Stimulated activated CD8-positive, alpha-beta memory T cell treated with anti-CD3 and anti-CD28 coated beads, Interleukin-12 subunit alpha, Interleukin-12 subunit beta, amount 100 ng/mL, for 24 hours (primary cell): ENCODE measurements at regions not wholly inside any gene's neighbourhood (a gene's known extent, or its start where the extent isn't known, plus 50 kb on each side); places are given as distances from the start of the nearest gene placed in this dataset.
"Not testable (repeated sequence)": the region's sequence is repeated elsewhere in the genome, so short reads cannot be mapped to it uniquely, and the experiment has no call there.

Source experiments
- DNase-seq: peaks from one replicate; pipeline ENCODE4 v3.0.0-alpha.2; 2020; ENCODE audit errors: extremely low read depth

DNA sequence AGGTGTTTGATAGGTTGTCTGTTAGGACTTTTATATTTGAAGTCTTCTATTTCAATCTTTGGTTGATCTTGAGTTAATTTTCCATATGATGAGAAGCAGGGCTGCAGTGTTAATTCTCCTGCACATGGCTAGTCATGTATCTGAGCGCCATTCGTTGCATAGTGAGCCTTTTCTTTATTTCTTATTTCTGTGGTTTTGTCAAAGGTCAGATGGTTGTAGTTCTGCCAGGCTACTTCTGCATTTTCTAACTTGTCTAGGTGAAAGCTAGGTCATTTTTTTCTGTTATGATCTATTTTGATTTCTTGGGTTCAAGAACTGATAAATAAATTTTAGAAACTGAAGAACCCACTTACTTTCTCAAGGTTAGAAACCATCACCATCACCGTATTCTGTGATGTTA, 56.7 kb downstream of the CCDC74A start:
- DNase-seq: no peak

DNA sequence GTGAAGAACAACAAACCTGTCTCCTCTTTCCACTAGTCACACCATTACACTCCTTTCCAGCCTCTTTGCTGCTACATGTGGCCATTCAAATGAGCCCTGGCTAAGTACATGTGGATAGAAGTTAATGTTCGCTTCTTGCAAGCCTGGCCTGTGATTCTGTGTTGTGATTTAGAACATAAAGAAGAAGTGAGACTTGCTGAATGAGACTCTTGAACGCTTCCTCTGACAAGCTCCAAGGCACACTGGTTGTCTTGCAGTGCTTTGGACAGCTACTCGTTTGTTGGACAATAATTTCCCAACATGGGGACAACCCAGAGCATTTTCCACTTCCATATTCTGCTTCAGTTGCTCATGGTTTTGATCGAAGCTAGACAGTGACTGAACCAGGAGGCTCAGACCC, 57.3 kb downstream of the CCDC74A start:
- no peak for DNase-seq

DNA sequence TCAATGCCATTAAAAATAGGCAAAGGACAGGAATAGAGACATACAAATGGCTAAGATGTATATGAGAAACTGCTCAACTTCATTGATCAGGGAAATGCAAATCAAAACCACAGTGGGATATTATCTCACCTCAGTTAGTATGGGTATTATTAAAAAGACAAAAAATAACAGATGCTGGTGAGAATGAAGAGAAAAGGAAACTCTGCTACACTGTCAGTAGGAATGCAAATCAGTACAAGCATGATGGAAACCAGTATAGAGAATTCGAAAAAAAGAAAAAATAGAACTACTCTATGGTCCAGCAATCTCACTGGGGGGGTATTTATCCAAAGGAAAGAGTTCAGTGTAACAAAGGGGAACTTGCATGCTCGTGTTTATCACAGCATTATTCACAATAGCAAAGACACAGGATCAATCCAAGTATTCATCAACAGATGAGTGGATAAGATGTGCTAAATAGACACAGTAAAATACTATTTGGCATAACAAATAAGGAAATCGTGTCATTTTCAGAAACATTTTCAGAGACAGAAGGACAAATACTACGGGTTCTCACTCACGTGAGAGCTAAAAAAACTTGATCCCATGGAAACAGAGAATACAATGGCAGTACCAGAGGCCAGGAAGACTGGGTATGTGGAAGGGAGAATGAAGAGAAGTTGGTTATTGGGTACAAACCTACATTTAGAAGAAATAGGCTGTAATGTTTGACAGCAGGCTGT, 60.6 kb downstream of the CCDC74A start:
- DNase-seq: no peak

DNA sequence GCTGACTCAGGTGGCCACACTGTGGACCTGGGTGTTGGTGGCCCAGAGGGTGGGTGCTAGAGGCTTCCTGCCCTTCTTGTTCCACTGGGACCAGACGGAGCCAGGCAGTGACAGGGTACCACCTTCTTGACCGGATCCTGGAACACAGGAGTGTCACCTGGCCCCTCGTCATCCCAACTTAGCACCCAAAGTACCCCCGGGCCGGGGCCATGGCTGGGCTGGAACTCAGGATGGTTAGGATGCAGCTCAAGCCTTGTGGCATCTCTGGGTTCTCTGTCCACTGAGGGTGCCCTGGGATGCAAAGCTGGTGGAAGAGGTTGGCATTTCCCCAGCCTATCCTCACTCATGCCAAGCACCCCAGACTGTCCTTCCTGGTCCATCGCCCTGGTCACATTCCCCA, 61.4 kb downstream of the CCDC74A start:
- not testable (repeated sequence) for DNase-seq

DNA sequence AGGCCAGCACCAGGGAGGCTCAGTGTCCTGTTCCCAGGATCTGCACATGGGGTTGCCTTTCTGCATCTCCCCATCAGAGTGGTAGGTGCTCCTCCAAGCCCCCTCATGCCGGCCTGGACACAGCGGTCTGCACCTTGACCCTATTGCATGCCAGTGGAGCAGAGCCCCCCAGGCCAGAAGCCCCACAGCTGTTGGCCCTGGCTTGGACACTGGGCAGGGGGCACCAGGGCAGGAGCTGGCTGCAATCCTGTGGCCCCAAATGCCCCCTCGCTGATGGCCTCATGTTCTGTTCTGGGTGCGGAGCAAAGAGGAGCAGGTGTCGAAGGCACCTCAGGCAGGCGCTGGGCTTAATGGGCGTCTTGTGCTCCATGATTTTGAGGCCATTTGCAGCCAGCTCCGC, 62.7 kb downstream of the CCDC74A start:
- no peak for DNase-seq

- no peak for DNase-seq
Measured at GRCh38 chr2:131590896-131591295, 63.2 kb downstream of the CCDC74A start.

DNA sequence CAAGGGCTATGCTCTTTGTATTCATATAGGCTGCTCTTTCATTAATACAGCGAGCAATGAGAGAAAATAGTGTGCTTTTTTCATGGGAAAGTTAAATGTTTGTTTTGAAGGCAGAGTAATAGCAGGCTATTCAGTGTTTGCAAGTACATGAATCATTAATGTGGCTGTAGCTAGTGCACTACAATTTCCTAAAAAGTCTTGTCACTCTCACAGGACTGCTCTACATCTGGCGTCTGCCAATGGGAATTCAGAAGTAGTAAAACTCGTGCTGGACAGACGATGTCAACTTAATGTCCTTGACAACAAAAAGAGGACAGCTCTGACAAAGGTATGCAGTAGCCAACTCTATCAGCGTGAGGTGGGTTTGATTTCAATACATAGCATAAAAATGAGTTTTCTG, 68.9 kb downstream of the CCDC74A start:
- not testable (repeated sequence) for DNase-seq

DNA sequence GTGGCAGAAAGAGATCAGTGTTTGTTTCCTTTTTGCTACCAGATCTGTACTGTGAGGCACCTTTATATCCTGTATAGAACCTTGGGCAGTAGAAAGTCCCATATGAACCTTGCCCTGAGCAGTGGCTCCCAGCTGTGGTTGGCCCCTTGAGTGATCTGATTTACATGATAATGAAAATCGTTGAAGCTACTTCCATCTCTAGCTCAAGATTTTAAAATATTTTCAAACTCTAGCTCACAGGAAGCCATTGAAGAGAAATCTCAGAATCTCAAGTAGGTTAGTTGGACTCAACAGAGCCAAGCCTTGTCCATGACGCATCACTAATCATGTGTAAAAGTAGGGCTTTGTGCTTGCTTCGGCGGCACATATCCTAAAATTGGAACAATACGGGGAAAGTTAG, 74.8 kb downstream of the CCDC74A start:
- DNase-seq: not testable (repeated sequence)

GRCh38 chr2:131604652-131605051, 77.0 kb downstream of the CCDC74A start:
- not testable (repeated sequence) for DNase-seq

- not testable (repeated sequence) for DNase-seq
Measured at GRCh38 chr2:131606366-131606765, 78.7 kb downstream of the CCDC74A start.

GRCh38 chr2:131607056-131607455, 79.4 kb downstream of the CCDC74A start:
- not testable (repeated sequence) for DNase-seq

- not testable (repeated sequence) for DNase-seq
Measured at GRCh38 chr2:131614539-131614938, 86.9 kb downstream of the CCDC74A start.

DNA sequence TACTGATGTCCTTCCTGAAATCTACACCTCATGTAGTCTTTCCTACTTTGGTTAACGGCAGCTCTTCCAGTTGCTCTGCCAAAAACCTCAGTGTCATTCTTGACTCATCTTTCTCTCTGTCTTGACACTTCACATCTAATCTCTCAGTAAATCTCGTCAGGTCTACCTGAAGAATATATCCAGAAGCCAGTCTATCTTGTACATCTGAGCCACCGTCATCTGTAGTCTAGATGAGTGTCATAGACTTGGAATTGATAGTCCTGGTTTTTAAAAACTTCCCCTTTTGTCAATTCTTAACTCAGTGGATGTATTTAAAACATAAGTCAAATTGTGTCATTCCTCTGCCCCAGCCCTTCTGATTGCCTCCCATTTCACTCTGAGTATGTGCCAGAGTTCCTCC, 90.6 kb downstream of the CCDC74A start:
- not testable (repeated sequence) for DNase-seq

DNA sequence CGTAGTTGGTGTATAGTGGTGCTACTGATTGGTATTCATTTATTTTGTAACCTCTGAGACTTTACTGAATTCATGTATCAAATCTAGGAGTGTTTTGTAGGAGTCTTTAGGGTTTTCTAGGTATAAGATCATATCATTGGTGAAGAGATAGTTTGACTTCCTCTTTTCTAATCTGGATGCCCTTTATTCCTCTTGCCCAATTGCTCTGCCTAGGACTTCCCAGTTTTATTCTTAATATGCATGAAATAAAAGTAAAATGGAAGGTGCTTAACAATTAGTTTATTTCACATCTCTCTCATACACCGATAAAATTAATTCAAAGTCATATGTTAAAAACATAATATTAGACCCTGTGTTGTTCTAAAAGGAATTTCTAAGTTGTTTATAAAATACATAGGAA, 95.2 kb downstream of the CCDC74A start:
- DNase-seq: not testable (repeated sequence)

- DNase-seq: not testable (repeated sequence)
Measured at GRCh38 chr2:131626011-131626410, 98.3 kb downstream of the CCDC74A start.

DNA sequence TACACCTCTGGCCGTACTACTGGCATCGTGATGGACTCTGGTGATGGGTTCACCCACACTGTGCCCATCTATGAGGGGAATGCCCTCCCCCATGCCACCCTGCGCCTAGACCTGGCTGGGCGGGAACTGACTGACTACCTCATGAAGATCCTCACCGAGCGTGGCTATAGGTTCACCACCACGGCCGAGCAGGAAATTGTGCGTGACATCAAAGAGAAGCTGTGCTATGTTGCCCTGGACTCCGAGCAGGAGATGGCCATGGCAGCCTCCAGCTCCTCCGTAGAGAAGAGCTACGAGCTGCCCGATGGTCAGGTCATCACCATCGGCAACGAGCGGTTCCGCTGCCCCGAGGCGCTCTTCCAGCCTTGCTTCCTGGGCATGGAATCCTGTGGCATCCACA, 98.9 kb downstream of the CCDC74A start:
- not testable (repeated sequence) for DNase-seq

- DNase-seq: not testable (repeated sequence)
Measured at GRCh38 chr2:131627777-131628176, 100.1 kb downstream of the CCDC74A start.

GRCh38 chr2:131631648-131632047, 104.0 kb downstream of the CCDC74A start:
- not testable (repeated sequence) for DNase-seq

DNA sequence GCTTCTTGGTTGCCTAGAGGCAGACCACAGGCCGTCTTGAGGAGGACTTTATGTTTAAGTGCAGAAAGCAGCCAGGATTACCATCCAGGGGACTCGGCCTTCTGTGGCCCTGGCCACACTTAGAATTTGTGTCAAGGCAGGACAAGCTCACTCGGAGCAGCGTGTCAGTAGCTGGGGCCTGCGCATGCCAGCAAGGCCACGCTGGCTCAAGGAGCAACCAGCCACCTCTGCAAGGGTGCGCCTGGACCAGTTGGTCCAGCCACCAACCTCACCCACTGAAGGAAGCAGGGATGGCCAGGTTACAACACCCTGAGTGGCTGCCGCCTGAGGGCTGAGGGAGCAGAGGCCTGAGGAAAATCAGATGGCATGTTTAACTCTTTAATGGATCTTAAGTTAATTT, 105.7 kb downstream of the CCDC74A start:
- DNase-seq: not testable (repeated sequence)

DNA sequence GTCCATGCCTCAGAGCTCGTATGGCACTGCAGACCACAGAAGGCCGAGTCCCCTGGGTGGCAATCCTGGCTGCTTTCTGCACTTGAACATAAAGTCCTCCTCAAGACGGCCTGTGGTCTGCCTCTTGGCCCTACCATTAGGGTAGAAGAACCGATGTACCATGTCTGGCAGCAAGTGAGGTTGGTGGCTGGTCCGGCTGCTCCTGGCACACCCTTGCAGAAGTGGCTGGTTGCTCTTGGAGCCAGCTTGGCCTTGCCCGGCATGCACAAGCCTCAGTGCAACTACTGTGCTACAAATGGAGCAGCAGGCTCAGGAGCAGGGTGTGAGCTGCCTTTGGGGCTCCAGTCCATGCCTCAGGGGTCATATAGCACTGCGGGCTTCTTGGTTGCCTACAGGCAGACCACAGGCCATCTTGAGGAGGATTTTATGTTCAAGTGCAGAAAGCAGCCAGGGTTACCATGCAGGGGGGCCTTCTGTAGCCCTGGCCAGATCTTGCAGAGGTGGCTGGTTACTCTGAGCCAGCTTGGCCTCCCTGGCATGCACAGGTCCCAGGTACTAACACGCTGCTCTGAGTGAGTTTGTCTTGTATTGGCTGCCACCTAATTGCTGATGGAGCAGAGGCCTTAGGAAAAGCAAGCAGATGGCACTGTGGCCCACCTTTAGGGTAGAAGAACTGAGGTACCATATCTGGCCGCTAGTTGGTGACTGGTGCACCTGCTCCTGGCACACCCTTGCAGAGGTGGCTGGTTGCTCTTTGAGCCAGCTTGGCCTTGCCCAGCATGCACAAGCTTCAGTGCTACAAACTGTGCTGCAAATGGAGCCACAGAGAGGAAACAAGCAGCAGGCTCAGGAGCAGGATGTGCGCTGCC, 106.4 kb downstream of the CCDC74A start:
- not testable (repeated sequence) for DNase-seq

GRCh38 chr2:131635611-131636010, 107.9 kb downstream of the CCDC74A start:
- DNase-seq: no peak

GRCh38 chr2:131636704-131637308, 109.1 kb downstream of the CCDC74A start:
- not testable (repeated sequence) for DNase-seq
